SK-N-SH treated with all-trans-retinoic acid at 6 μM for 48 hours (cell line): ENCODE measurements at regions not wholly inside any gene's neighbourhood (a gene's known extent, or its start where the extent isn't known, plus 50 kb on each side); places are given as distances from the start of the nearest gene placed in this dataset.

ENCODE experiments used
- ARNTL ChIP-seq: fragments of 450-650 bp; formaldehyde crosslinking; IDR thresholded peaks from 2 replicates; pipeline ENCODE4 v1.5.0; 2020; ENCODE audit warnings: low read depth, mild to moderate bottlenecking, moderate library complexity, borderline replicate concordance
- ESRRG ChIP-seq: fragments of 250-450 bp; sonication (Bioruptor Pico); IDR thresholded peaks from 2 replicates; pipeline ENCODE4 v1.6.1; 2021; ENCODE audit warnings: mild to moderate bottlenecking
- TCF4 ChIP-seq: fragments of 250-450 bp; sonication (Bioruptor Pico); IDR thresholded peaks from 2 replicates; pipeline ENCODE4 v1.8.0; 2021; ENCODE audit warnings: mild to moderate bottlenecking, moderate library complexity, borderline replicate concordance
- TF ChIP-seq, protein P1 (sequence below): fragments of 250-450 bp; sonication (Bioruptor Pico); IDR thresholded peaks from 2 replicates; pipeline ENCODE4 v1.8.0; 2020; ENCODE audit warnings: mild to moderate bottlenecking, moderate library complexity, borderline replicate concordance

GRCh38 chr7:114155116-114156110, 236.6 kb upstream of the PPP1R3A start:
- TF ChIP-seq ESRRG (CRISPR knock-in tag): no peak
- TF ChIP-seq, protein P1, sequence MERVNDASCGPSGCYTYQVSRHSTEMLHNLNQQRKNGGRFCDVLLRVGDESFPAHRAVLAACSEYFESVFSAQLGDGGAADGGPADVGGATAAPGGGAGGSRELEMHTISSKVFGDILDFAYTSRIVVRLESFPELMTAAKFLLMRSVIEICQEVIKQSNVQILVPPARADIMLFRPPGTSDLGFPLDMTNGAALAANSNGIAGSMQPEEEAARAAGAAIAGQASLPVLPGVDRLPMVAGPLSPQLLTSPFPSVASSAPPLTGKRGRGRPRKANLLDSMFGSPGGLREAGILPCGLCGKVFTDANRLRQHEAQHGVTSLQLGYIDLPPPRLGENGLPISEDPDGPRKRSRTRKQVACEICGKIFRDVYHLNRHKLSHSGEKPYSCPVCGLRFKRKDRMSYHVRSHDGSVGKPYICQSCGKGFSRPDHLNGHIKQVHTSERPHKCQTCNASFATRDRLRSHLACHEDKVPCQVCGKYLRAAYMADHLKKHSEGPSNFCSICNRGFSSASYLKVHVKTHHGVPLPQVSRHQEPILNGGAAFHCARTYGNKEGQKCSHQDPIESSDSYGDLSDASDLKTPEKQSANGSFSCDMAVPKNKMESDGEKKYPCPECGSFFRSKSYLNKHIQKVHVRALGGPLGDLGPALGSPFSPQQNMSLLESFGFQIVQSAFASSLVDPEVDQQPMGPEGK (CRISPR knock-in tag): no peak
- TF ChIP-seq TCF4 (CRISPR knock-in tag): no peak
- TF ChIP-seq ARNTL (CRISPR knock-in tag): no peak
